ENCODE measurements at regions not wholly inside any gene's neighbourhood (a gene's known extent, or its start where the extent isn't known, plus 50 kb on each side); places are given as distances from the start of the nearest gene placed in this dataset.

GRCh38 chr16:75806487-75806886, 80.2 kb upstream of the CPHXL start:
- no TSS peak for BruUV-seq (replicated peaks)
- H3K9me2 ChIP-seq (ENCODE audit: insufficient read depth, low read length) = no peaks in the 10 kb centered on the region
- no peak overlapping the region for H3K4me3 ChIP-seq (ENCODE audit: low read depth, low read length, poor library complexity, severe bottlenecking)
- no peaks in the 10 kb centered on the region for H3K79me2 ChIP-seq (ENCODE audit: insufficient read depth, low read depth, low read length)
- intact Hi-C loops (cut with micrococcal nuclease; ENCODE audit: unreplicated experiment) = loop anchor here (10.0 kb wide), 1 partner anchor 848 kb away; no protein-coding TSS in a partner anchor
- TF ChIP-seq, protein P1, sequence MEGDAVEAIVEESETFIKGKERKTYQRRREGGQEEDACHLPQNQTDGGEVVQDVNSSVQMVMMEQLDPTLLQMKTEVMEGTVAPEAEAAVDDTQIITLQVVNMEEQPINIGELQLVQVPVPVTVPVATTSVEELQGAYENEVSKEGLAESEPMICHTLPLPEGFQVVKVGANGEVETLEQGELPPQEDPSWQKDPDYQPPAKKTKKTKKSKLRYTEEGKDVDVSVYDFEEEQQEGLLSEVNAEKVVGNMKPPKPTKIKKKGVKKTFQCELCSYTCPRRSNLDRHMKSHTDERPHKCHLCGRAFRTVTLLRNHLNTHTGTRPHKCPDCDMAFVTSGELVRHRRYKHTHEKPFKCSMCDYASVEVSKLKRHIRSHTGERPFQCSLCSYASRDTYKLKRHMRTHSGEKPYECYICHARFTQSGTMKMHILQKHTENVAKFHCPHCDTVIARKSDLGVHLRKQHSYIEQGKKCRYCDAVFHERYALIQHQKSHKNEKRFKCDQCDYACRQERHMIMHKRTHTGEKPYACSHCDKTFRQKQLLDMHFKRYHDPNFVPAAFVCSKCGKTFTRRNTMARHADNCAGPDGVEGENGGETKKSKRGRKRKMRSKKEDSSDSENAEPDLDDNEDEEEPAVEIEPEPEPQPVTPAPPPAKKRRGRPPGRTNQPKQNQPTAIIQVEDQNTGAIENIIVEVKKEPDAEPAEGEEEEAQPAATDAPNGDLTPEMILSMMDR (conservative IDR thresholded peaks at IDR 0.05; ENCODE audit: low read length) = no peak
- no peak for TF ChIP-seq EZH2phosphoT487 (IDR thresholded peaks at IDR 0.05; ENCODE audit: borderline replicate concordance, low read depth, low read length)
- no peak overlapping the region for H3K27ac ChIP-seq (ENCODE audit: low read depth, low read length, poor library complexity, severe bottlenecking)
- H2AFZ ChIP-seq (ENCODE audit: low read length) = no peak overlapping the region
- no peaks in the 10 kb centered on the region for H3K36me3 ChIP-seq (ENCODE audit: insufficient read depth, low read length)
- H3K4me2 ChIP-seq (ENCODE audit: low read length) = no peak overlapping the region
- no peak for DNase-seq (ENCODE audit: low spot score)
- ChIA-PET CTCF (ENCODE audit: unreplicated experiment) (no interaction called here), POLR2A (no interaction called here)
- no peaks in the 10 kb centered on the region for H3K9me3 ChIP-seq (ENCODE audit: low read length)
- no peaks in the 10 kb centered on the region for H4K20me1 ChIP-seq (ENCODE audit: insufficient read depth, low read length)
- H3K4me1 ChIP-seq (ENCODE audit: insufficient read depth, low read length, poor library complexity, severe bottlenecking) = no peaks in the 10 kb centered on the region

DNA sequence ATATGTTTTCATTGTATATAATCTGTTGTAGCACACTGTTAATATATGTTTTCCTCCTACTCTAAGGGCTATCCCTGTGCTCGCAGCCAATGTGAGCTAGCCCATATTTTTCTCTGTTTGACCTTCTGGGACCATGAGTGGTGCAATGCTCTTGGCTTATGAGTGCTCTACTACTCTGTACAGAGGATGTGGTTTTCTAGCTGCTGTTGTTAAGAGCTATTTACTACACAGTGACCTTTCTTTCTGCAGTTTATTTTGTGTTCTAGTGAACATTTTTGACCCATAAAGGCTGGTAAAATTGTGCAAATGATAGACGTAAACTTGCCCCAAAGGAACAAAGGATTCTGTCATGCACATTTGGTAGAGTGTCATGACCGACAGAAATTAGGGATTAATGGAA, 84.1 kb upstream of the CPHXL start:
- BruUV-seq (replicated peaks) = no TSS peak
- H3K79me2 ChIP-seq (ENCODE audit: insufficient read depth, low read depth, low read length) = no peaks in the 10 kb centered on the region
- H3K4me3 ChIP-seq (ENCODE audit: low read depth, low read length, poor library complexity, severe bottlenecking) = no peak overlapping the region
- intact Hi-C loops (cut with micrococcal nuclease; ENCODE audit: unreplicated experiment) = no loop called here
- no peaks in the 10 kb centered on the region for H4K20me1 ChIP-seq (ENCODE audit: insufficient read depth, low read length)
- no peaks in the 10 kb centered on the region for H3K9me2 ChIP-seq (ENCODE audit: insufficient read depth, low read length)
- no peak overlapping the region for H3K4me2 ChIP-seq (ENCODE audit: low read length)
- TF ChIP-seq EZH2phosphoT487 (IDR thresholded peaks at IDR 0.05; ENCODE audit: borderline replicate concordance, low read depth, low read length) = no peak
- TF ChIP-seq, protein P1 (conservative IDR thresholded peaks at IDR 0.05; ENCODE audit: low read length) = no peak
- no peak overlapping the region for H3K27ac ChIP-seq (ENCODE audit: low read depth, low read length, poor library complexity, severe bottlenecking)
- no peak for DNase-seq (ENCODE audit: low spot score)
- no peaks in the 10 kb centered on the region for H3K4me1 ChIP-seq (ENCODE audit: insufficient read depth, low read length, poor library complexity, severe bottlenecking)
- ChIA-PET CTCF (ENCODE audit: unreplicated experiment) (no interaction called here), POLR2A (no interaction called here)
- H3K36me3 ChIP-seq (ENCODE audit: insufficient read depth, low read length) = no peaks in the 10 kb centered on the region
- no peaks in the 10 kb centered on the region for H3K9me3 ChIP-seq (ENCODE audit: low read length)
- no peak overlapping the region for H2AFZ ChIP-seq (ENCODE audit: low read length)

DNA sequence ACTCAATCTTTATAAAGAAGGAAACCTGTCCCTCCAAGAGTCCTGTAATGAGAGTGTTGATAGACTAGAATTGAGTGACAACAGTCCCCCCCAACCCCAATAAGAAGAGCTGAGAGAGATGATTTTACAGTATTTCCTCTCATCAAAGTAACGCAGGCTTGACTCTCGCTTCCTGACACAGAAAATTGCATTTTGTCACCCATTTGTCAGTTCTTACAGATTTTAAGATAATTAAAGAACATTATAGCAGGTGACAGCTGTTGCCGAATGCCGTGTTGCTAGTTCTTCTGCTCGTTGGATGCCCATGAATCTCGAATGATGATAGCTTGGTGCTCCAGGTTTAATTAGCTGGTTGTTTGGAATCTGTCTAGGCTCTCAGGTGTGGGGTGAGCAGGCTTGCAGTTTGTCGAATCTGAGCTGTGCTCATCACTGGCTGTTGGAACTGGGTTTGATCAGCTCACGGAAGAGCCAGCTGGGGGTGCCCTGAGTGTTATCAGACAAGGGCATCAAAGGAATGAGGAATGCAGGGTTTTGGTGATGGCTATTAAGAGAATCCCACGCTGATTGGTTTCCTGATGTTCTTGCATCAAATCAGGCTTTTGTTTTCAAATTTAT, 84.8 kb upstream of the CPHXL start:
- Histone ChIP-seq H2AFZ (ENCODE audit: low read length) (no peak overlapping the region), H3K4me2 (ENCODE audit: low read length) (no peak overlapping the region), H3K79me2 (ENCODE audit: insufficient read depth, low read depth, low read length) (no peaks in the 10 kb centered on the region), H3K27ac (ENCODE audit: low read depth, low read length, poor library complexity, severe bottlenecking) (no peak overlapping the region), H3K36me3 (ENCODE audit: insufficient read depth, low read length) (no peaks in the 10 kb centered on the region), H3K4me1 (ENCODE audit: insufficient read depth, low read length, poor library complexity, severe bottlenecking) (no peaks in the 10 kb centered on the region), H3K9me3 (ENCODE audit: low read length) (no peaks in the 10 kb centered on the region), H4K20me1 (ENCODE audit: insufficient read depth, low read length) (no peaks in the 10 kb centered on the region), H3K9me2 (ENCODE audit: insufficient read depth, low read length) (no peaks in the 10 kb centered on the region), H3K4me3 (ENCODE audit: low read depth, low read length, poor library complexity, severe bottlenecking) (no peak overlapping the region)
- TF ChIP-seq, protein P1 (conservative IDR thresholded peaks at IDR 0.05; ENCODE audit: low read length) = no peak
- no peak for TF ChIP-seq EZH2phosphoT487 (IDR thresholded peaks at IDR 0.05; ENCODE audit: borderline replicate concordance, low read depth, low read length)
- ChIA-PET POLR2A (interaction anchor here (0.9 kb wide), 1 partner anchor 8 kb away, joined by 3 read pairs; no protein-coding TSS in a partner anchor), CTCF (ENCODE audit: unreplicated experiment) (no interaction called here)
- BruUV-seq (replicated peaks) = no TSS peak
- intact Hi-C loops (cut with micrococcal nuclease; ENCODE audit: unreplicated experiment) = no loop called here
- DNase-seq (ENCODE audit: low spot score) = no peak
